Glomerular visceral epithelial cell (primary cell): ENCODE measurements at regions not wholly inside any gene's neighbourhood (a gene's known extent, or its start where the extent isn't known, plus 50 kb on each side); places are given as distances from the start of the nearest gene placed in this dataset.

Source experiments
- DNase-seq: peaks from one replicate; pipeline ENCODE4 v3.0.0-alpha.2; 2016; ENCODE audit errors: extremely low spot score

GRCh38 chr20:8073024-8073832 lies 53.7 kb upstream of the TMX4 start:
- DNase-seq: peak; percentile 2

DNA sequence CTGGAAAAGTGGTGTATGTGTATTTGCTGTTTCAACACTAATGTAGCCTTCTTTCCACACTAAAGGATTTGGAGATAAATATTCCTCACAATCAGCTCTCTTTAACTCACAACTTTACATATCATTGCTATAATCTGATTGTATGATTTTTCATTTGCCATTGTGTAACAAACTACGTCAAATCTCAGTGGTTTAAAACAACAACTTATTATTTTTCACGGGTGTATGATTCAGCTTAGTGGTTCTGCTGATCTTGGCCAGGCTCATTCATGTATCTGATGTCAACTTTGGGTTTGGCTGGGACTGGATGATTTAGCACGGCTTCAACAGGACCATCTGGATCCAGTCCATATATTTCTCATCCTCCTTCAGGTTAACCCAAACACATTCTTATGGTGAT lies 55.4 kb upstream of the TMX4 start:
- no peak for DNase-seq

DNA sequence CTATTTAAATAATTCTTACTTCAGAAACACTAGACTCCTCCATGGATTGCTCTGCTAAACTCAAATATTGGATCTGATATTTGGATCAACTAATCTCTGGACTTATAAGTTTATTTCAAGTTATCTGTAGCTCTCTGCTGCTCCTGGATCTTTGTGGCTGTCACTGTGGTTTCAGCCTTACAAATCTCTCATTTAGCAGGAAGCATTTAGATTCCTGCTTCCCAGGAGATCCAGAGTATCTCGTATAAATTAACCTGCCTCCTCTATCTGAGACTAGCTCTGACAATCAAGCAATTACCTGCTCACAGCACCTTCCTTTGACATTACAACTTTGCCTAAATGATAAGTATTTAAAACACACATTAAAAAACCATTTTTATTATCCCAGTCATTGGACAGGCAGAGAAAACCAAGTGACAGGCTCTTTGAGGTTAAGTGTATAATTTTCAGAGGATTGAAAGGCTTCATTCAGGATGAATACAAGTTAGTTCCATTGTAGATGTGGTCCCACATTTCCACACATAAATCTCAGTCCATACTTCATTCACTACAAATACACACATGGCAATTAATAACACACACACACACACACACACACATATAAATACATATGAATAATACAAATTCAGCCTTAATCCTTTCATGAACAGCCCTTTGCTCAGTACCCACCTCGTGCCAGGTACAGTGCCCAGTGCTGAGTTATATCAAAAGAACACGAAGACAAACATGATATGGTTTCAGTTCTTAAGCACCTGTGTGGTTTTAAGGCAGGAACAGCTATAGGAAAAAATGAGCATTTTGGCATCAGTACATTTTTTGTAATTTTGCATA lies 55.5 kb upstream of the PLCB1 start:
- no peak for DNase-seq

GRCh38 chr20:8077137-8077466 lies 55.0 kb upstream of the PLCB1 start:
- no peak for DNase-seq

DNA sequence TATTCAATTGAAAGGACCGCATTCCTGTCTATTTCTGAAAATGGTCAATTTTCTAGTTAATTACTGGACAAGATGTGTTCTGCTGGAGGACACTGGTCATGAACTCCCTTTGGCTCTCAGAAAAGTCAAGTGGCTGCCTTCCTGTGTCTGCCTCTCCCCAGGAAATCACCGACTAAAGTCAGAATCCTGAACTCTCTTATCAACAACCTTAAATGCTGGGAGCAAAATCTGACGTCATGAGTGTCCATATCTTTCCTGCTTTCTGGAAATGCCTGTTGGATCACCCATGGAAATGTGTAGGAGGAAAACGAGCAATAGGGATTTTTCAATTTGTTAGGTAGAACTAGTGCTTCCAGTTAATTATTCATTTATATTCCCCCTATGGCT lies 53.5 kb upstream of the PLCB1 start:
- no peak for DNase-seq

- no peak for DNase-seq
These were observed 52.1 kb upstream of the PLCB1 start for GRCh38 chr20:8079976-8080375.

DNA sequence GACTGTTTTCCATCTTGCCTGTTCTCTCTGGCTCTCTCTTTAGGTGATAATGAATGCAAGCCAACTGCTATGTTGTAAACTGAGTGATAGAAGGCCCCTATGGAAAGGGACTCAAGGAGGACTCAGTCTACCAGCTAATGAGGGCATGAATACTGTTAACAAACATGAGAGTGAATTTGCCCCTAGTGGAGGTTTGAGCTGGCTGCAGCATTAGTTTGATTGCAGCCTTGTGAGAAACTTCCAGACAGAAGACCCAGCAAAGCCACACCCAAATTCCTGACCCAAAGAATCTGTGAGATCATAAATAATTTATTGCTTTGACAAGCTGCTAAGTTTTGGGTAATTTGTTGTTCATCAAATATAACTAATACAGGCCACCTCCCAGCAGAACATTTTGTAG lies 50.0 kb upstream of the PLCB1 start:
- DNase-seq: no peak
